GM13977 (cell line): ENCODE measurements at regions not wholly inside any gene's neighbourhood (a gene's known extent, or its start where the extent isn't known, plus 50 kb on each side); places are given as distances from the start of the nearest gene placed in this dataset.

Source experiments
- DNase-seq: peaks from one replicate; pipeline ENCODE4 v3.0.0; 2012; ENCODE audit warnings: low spot score
- in situ Hi-C: fragments of 300-500 bp; cut with MboI; formaldehyde crosslinking; loops from one replicate; pipeline ENCODE4 v1.12.0; 2022; ENCODE audit warnings: low sequenced_read_pairs, low pct_unique_long_range_greater_than_20kb, mixed read lengths, inconsistent platforms; ENCODE audit not compliant: unreplicated experiment
- TF ChIP-seq, protein P1 (sequence below): IDR thresholded peaks from 2 replicates; pipeline ENCODE4 v1.5.1; 2012; ENCODE audit warnings: mild to moderate bottlenecking, control low read depth; ENCODE audit not compliant: insufficient read depth; ENCODE audit errors: extremely low read depth, missing control alignments

DNA sequence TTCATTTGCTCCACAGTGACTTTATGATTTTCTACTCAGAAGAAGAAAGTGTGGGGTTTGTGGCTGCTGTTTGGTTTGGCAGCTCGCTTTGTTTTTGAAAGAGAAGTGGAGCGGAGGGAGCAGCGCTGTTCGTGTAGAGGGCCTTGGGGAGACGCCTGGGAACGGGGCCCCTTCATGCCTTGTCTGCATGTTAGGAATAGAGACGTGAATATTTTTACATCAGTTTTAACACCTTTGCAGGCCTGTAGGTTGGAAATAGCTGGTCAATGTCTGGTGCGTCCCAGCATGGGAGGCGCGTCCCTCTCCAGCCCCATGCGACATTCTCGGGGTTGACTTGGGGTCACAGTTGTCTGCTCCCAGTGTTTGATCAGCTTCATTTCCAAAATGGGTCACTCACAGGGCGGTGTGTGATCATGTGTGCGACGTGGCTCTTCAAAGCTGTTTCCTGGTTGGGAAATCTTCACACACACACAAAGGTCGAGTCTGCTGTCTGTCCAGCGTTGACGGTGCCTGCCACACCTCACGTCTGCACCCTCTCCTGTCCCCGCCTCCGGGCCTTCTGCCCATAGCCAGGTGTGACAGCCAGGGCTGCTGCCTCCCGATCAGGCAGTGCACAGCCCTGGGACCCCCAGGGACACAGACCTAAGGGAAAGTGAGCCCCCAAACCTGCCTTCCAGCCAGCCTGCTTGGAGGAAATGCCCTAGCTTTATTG lies 149.2 kb downstream of the PSMG1 start:
- in situ Hi-C loops = no loop called here
- no peak for DNase-seq
- TF ChIP-seq, protein P1, sequence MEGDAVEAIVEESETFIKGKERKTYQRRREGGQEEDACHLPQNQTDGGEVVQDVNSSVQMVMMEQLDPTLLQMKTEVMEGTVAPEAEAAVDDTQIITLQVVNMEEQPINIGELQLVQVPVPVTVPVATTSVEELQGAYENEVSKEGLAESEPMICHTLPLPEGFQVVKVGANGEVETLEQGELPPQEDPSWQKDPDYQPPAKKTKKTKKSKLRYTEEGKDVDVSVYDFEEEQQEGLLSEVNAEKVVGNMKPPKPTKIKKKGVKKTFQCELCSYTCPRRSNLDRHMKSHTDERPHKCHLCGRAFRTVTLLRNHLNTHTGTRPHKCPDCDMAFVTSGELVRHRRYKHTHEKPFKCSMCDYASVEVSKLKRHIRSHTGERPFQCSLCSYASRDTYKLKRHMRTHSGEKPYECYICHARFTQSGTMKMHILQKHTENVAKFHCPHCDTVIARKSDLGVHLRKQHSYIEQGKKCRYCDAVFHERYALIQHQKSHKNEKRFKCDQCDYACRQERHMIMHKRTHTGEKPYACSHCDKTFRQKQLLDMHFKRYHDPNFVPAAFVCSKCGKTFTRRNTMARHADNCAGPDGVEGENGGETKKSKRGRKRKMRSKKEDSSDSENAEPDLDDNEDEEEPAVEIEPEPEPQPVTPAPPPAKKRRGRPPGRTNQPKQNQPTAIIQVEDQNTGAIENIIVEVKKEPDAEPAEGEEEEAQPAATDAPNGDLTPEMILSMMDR = no peak

DNA sequence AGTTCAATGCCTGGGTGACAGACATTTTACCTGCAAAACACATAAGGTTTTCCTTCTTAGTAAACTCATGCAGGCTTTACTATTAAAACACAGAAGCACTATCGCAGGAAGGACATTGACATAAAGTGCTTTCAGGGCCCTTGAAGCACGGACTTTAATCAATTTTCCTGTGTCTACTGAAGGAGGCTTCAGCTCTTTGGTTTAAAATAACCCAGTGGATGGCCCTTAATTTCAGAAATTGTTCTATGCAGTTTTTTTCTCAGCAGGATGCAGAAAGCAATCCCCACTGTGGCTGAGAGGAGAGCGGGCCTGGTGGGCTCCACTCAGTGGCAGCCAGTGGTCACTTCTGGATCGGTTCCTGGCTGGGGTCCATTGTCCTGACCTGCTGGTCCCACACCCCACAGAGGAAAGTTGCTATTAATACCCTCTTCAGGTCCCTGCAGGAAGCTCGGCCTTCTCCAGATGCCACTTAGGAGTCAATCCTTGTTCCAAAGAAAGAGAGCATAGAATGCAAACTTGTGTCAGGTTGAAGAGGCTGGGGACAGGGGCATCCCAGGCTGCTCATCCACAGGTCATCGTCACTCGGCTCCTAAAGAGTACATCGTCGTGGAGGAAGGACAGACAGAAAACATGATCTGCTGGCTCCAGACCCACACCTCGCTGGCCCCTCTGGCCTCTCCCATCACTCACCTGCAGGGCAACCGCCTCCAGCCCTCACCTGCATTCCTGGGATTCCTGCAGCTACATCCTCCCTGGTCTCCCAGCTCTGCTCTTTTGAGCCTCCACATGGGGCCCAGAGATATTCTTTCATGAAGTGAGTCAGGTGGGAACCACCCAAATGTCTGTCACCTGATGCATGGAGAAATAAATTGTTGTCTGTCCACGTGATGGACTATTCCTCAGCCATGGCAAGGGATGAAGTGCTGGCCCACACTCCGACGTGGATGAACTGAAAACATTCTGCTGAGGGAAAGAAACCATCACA lies 153.1 kb downstream of the PSMG1 start:
- in situ Hi-C loops = no loop called here
- TF ChIP-seq, protein P1 = no peak
- DNase-seq = no peak

DNA sequence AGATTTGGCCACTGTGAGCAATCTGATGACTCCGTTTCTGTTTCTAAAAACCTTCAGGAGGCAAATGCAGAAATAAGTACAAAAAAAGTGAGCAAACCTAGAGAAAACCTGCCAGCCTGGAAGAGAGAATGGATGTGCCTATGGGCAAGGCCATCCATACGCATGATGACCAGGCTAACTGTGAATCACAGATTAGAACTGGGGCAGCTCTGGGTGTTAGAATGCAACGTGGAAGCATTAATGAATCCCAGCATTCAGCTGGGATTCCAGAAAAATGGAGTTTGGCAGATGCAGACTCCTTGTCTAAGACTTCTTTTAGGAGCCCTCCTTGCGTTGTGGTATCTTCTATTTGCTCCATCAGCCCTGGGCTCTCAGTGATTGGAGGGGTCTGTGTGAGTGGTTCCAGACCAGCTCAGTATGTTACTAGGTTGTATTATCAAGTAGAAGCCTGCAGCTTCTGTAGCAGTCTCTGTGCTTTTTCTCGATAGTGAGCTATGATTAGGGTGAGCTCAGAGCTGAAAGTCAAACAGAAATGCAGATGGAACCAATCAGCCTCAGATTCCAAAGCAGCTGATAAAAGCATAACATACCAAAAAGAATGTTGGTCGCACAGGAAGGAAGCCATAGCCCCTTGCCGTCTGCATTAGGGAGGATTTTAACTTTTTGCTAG lies 154.0 kb downstream of the PSMG1 start:
- TF ChIP-seq, protein P1 = no peak
- DNase-seq = no peak
- in situ Hi-C loops = no loop called here

DNA sequence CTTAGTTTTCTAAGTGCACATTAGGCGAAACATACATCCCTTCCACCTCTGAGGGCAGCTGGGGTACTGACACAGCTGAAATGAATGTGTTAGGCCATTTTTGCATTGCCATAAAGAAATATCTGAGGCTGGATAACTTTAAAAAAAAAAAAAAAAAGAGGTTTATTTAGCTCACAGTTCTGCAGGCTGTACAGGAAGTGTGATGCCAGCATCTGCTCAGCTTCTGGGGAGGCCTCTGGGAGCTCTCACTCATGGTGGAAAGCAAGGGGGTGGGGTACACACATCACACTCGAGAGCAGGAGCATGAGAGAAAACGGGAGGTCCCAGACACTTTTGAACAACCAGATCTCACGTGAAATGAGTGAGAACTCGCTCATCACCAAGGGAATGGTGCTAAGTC lies 158.1 kb downstream of the PSMG1 start:
- DNase-seq = no peak
- TF ChIP-seq, protein P1 = no peak
- in situ Hi-C loops = no loop called here

DNA sequence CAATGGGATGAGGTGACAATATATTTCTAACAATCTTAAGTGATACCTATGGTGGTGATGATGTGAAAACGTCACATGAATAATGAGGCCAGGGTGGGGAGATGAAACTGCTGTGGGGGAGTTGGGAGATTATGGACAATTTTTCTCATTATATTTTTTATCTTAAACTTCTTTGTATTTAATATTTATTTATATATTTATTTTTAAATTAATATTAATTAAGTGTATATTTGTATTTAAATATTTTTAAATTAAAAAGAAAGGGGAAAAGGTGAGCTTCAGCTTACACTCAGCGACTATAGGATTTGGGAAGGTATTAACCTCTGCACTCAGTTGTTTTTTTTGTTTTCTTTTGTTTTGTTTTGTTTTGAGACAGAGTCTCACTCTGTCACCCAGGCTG lies 158.7 kb downstream of the PSMG1 start:
- in situ Hi-C loops = no loop called here
- DNase-seq = no peak
- TF ChIP-seq, protein P1 = no peak
